ENCODE measurements at regions not wholly inside any gene's neighbourhood (a gene's known extent, or its start where the extent isn't known, plus 50 kb on each side); places are given as distances from the start of the nearest gene placed in this dataset.

DNA sequence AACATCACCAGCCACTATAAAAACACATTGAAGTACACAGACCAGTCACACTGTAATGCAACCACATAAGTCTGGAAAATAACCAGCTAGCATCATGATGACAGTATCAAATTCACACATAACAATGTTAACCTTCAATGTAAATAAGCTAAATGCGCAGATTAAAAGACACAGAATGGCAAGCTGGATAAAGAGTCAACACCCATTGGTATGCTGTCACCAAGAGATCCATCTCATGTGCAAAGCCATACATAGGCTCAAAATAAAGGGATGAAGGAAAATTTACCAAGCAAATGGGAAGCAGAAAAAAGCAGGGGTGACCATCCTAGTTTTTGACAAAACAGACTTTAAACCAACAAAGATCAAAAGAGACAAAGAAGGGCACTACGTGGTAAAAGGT is 110.8 kb downstream of the NR4A2 start:
- TF ChIP-seq, protein P1, sequence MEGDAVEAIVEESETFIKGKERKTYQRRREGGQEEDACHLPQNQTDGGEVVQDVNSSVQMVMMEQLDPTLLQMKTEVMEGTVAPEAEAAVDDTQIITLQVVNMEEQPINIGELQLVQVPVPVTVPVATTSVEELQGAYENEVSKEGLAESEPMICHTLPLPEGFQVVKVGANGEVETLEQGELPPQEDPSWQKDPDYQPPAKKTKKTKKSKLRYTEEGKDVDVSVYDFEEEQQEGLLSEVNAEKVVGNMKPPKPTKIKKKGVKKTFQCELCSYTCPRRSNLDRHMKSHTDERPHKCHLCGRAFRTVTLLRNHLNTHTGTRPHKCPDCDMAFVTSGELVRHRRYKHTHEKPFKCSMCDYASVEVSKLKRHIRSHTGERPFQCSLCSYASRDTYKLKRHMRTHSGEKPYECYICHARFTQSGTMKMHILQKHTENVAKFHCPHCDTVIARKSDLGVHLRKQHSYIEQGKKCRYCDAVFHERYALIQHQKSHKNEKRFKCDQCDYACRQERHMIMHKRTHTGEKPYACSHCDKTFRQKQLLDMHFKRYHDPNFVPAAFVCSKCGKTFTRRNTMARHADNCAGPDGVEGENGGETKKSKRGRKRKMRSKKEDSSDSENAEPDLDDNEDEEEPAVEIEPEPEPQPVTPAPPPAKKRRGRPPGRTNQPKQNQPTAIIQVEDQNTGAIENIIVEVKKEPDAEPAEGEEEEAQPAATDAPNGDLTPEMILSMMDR (IDR thresholded peaks at IDR 0.05; ENCODE audit: extremely low read depth in 1 of 2, insufficient read depth in 1 of 2, low read depth in 1 of 2, low read length in 2 of 2), result no peak
- no peak for TF ChIP-seq POLR2A (IDR thresholded peaks at IDR 0.05; ENCODE audit: low read depth, low read length)
